HepG2 (cell line): ENCODE measurements at regions not wholly inside any gene's neighbourhood (a gene's known extent, or its start where the extent isn't known, plus 50 kb on each side); places are given as distances from the start of the nearest gene placed in this dataset.

Experiments used
- ATAC-seq: fragments of 200-7000 bp; cut with Tn5 transposase; 3 replicates; pipeline ENCODE4 v1.9.1; 2020; ENCODE audit warnings: mild to moderate bottlenecking, moderate library complexity
- BruUV-seq: library from RNA; stranded (reverse); fragments of 400-500 nt; replicated peaks from 2 replicates; lab custom pipeline; 2021; lab: Mats Ljungman, UMichigan
- CTCF ChIA-PET: fragments of 300-600 bp; formaldehyde crosslinking; extraction: SDS; loops from one replicate; lab custom pipeline; 2021; ENCODE audit warnings: low total read pairs, inconsistent platforms, low intra/inter-chr PET ratio; lab: Yijun Ruan, JAX
- POLR2A ChIA-PET: fragments of 350-600 bp; sonication (Branson Sonifier 250); formaldehyde crosslinking; loops from one replicate; lab custom pipeline; 2020; ENCODE audit warnings: antibody characterized with exemption, inconsistent platforms; lab: Yijun Ruan, JAX
- DNase-seq: peaks from one replicate; pipeline ENCODE4 v3.0.0-alpha.2; 2015; ENCODE audit warnings: low spot score
- FAIRE-seq: peaks from 3 replicates; lab custom pipeline; 2011; peaks lifted over from hg19 to GRCh38; lab: Jason Lieb, UNC
- H2AFZ ChIP-seq: one replicate; pipeline ENCODE4 v1.6.1; 2011; ENCODE audit warnings: low read length, inconsistent platforms
- H3K27ac ChIP-seq: fragments of 300-600 bp; 3 replicates; pipeline ENCODE4 v1.8.0; 2011; ENCODE audit warnings: mixed run types, mild to moderate bottlenecking, mixed read lengths, low read length, inconsistent platforms; ENCODE audit not compliant: insufficient read depth; ENCODE audit errors: extremely low read length
- H3K27me3 ChIP-seq, 2 experiments: fragments of 200-600 bp in 1 of 2; 2 replicates in 1 of 2; 3 replicates in 1 of 2; pipeline versions ENCODE4 v1.6.0 to v1.8.0; 2011; ENCODE audit warnings: low read length in 2 of 2, mild to moderate bottlenecking in 2 of 2, moderate library complexity in 2 of 2, inconsistent platforms in 1 of 2; ENCODE audit not compliant: insufficient read depth in 2 of 2, control insufficient read depth in 1 of 2
- H3K36me3 ChIP-seq, 2 experiments: fragments of 200-600 bp in 1 of 2; replicated peaks in 1 of 2; 2 replicates in 1 of 2; 3 replicates in 1 of 2; pipeline versions ENCODE4 v1.5.1 to v1.8.0; 2011; ENCODE audit warnings: low read length in 2 of 2, inconsistent platforms in 1 of 2; ENCODE audit not compliant: insufficient read depth in 2 of 2, control insufficient read depth in 1 of 2
- H3K4me1 ChIP-seq: 2 replicates; pipeline ENCODE4 v1.5.1; 2012; ENCODE audit warnings: low read length, inconsistent platforms; ENCODE audit not compliant: insufficient read depth
- H3K4me2 ChIP-seq: 2 replicates; pipeline ENCODE4 v1.6.0; 2011; ENCODE audit warnings: low read depth, low read length, inconsistent platforms
- H3K4me3 ChIP-seq, 3 experiments: fragments of 200-600 bp in 1 of 3; sonication (generic), shearing (Covaris generic) in 1 of 3; replicated peaks in 1 of 3; 2 replicates each; pipeline ENCODE4 v1.5.1; 2011 to 2016; ENCODE audit warnings: low read length in 3 of 3, inconsistent platforms in 2 of 3, low read depth in 2 of 3, mild to moderate bottlenecking in 2 of 3, control low read depth in 1 of 3, mixed read lengths in 1 of 3; ENCODE audit not compliant: insufficient read depth in 1 of 3
- H3K79me2 ChIP-seq: one replicate; pipeline ENCODE4 v1.6.1; 2011; ENCODE audit warnings: low read length, inconsistent platforms; ENCODE audit not compliant: insufficient read depth
- H3K9ac ChIP-seq: 2 replicates; pipeline ENCODE4 v1.6.0; 2011; ENCODE audit warnings: mild to moderate bottlenecking, low read depth, low read length, inconsistent platforms; ENCODE audit not compliant: insufficient read depth
- H3K9me3 ChIP-seq: 2 replicates; pipeline ENCODE4 v1.5.1; 2012; ENCODE audit warnings: mild to moderate bottlenecking, low read length
- H4K20me1 ChIP-seq: 2 replicates; pipeline ENCODE4 v1.6.0; 2011; ENCODE audit warnings: inconsistent platforms, mild to moderate bottlenecking, low read length, moderate library complexity; ENCODE audit not compliant: insufficient read depth
- ZC3H4 ChIP-seq: sonication (generic); formaldehyde crosslinking; IDR thresholded peaks from 2 replicates; pipeline ENCODE4 v1.4.0; 2020; ENCODE audit warnings: missing genetic modification reagents, borderline replicate concordance
- WGBS: methylation state at CpG from one replicate; pipeline ENCODE4 v1.1.6; 2017; ENCODE audit warnings: low lambda C conversion rate; 5-methylcytosine and 5-hydroxymethylcytosine counted together
- in situ Hi-C: cut with HindIII; loops from 2 replicates; pipeline ENCODE4 v1.10.0; 2017; ENCODE audit warnings: low pct_unique_long_range_greater_than_20kb; ENCODE audit not compliant: extremely low pct_ligation_motif_present
- intact Hi-C: fragments of 100-400 bp; cut with micrococcal nuclease; formaldehyde crosslinking; loops from one replicate; pipeline ENCODE4 v1.10.0; 2022; ENCODE audit not compliant: unreplicated experiment
- TF ChIP-seq, protein P1 (sequence below): IDR thresholded peaks from 2 replicates; pipeline ENCODE4 v1.4.0; 2020; ENCODE audit warnings: mild to moderate bottlenecking, missing genetic modification reagents

DNA sequence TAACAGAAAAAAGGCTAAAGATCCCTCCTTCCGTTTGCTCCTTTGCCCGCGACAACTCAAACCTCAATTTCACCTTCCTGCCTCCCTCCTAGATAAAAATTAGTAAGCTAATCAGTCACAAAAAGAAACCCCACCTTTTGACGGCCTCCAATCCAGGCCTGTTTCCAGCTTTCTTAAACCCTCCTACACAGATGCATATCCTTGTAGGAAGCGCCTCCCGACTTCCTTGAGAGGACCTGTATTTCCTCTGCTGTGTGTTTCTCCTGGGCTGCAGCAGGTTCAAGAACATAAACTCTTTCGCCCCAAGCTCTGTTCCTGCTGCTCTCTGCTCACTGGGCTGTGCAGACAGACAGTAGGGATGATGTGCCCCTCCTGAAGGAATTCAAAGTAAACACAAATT, 168.8 kb downstream of the CYYR1 start:
- Histone ChIP-seq H3K4me3 (no peak overlapping the region), H3K9me3 (peaks cover 68% of the 10 kb centered on the region)
- TF ChIP-seq ZC3H4 (CRISPR knock-in tag): no peak
- TF ChIP-seq, all 625 proteins: peak for 0
- FAIRE-seq: no peak
- ChIA-PET CTCF (no interaction called here), POLR2A (no interaction called here)
- BruUV-seq: no TSS peak
- H2AFZ ChIP-seq: no peak overlapping the region
- no peaks in the 10 kb centered on the region for H3K4me1 ChIP-seq
- 47% methylated on average over 7 of the region's 7 CpGs for WGBS
- intact Hi-C loops (no loop called here), in situ Hi-C loops (no loop called here)
- no peaks in the 10 kb centered on the region for H3K79me2 ChIP-seq
- no peak overlapping the region for H3K9ac ChIP-seq
- no peak overlapping the region for H3K4me2 ChIP-seq
- H3K36me3 ChIP-seq: no peaks in the 10 kb centered on the region
- H4K20me1 ChIP-seq: no peaks in the 10 kb centered on the region
- DNase-seq: no peak
- H3K27ac ChIP-seq: no peak overlapping the region
- ATAC-seq: no peak
- H3K27me3 ChIP-seq: no peaks in the 10 kb centered on the region

DNA sequence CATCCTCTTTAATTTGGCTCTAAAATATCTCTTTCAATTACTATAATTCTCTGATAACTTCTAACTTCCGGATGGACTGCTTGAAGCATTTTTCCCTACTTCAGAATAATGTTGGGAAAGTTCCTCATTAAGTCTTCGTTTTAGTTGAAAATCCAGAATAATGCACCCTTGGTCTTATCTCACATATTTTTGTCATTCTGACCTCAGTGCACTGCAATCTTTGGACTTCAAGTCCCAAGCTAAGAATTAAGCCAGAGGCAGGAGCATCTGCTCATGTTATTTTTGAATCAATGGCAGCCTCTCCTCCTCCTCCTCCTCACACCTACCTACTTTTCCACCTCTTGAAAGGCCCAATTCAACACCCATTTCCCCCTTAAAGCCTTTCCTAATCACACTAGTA, 169.8 kb downstream of the CYYR1 start:
- no peak for DNase-seq
- CTCF ChIA-PET: no interaction called here
- H3K4me1 ChIP-seq: no peaks in the 10 kb centered on the region
- no peaks in the 10 kb centered on the region for H3K27me3 ChIP-seq
- H3K4me3 ChIP-seq: no peak overlapping the region
- no peak overlapping the region for H3K9ac ChIP-seq
- intact Hi-C loops: no loop called here
- no peak overlapping the region for H3K27ac ChIP-seq
- H2AFZ ChIP-seq: no peak overlapping the region
- H3K79me2 ChIP-seq: no peaks in the 10 kb centered on the region
- H3K9me3 ChIP-seq: peaks cover 68% of the 10 kb centered on the region
- no peaks in the 10 kb centered on the region for H3K36me3 ChIP-seq
- no peak for ATAC-seq
- no TSS peak for BruUV-seq
- in situ Hi-C loops: no loop called here
- POLR2A ChIA-PET: no interaction called here
- no peak for FAIRE-seq
- no peaks in the 10 kb centered on the region for H4K20me1 ChIP-seq
- TF ChIP-seq, protein P1, sequence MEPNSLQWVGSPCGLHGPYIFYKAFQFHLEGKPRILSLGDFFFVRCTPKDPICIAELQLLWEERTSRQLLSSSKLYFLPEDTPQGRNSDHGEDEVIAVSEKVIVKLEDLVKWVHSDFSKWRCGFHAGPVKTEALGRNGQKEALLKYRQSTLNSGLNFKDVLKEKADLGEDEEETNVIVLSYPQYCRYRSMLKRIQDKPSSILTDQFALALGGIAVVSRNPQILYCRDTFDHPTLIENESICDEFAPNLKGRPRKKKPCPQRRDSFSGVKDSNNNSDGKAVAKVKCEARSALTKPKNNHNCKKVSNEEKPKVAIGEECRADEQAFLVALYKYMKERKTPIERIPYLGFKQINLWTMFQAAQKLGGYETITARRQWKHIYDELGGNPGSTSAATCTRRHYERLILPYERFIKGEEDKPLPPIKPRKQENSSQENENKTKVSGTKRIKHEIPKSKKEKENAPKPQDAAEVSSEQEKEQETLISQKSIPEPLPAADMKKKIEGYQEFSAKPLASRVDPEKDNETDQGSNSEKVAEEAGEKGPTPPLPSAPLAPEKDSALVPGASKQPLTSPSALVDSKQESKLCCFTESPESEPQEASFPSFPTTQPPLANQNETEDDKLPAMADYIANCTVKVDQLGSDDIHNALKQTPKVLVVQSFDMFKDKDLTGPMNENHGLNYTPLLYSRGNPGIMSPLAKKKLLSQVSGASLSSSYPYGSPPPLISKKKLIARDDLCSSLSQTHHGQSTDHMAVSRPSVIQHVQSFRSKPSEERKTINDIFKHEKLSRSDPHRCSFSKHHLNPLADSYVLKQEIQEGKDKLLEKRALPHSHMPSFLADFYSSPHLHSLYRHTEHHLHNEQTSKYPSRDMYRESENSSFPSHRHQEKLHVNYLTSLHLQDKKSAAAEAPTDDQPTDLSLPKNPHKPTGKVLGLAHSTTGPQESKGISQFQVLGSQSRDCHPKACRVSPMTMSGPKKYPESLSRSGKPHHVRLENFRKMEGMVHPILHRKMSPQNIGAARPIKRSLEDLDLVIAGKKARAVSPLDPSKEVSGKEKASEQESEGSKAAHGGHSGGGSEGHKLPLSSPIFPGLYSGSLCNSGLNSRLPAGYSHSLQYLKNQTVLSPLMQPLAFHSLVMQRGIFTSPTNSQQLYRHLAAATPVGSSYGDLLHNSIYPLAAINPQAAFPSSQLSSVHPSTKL (CRISPR knock-in tag): no peak
- no peak overlapping the region for H3K4me2 ChIP-seq
- 0% methylated on average over 2 of the region's 2 CpGs for WGBS
